OCI-LY1 (cell line): ENCODE measurements at regions not wholly inside any gene's neighbourhood (a gene's known extent, or its start where the extent isn't known, plus 50 kb on each side); places are given as distances from the start of the nearest gene placed in this dataset.

ENCODE experiments used
- EZH2 ChIP-seq: fragments of 200-600 bp; sonication (generic), shearing (Covaris generic); IDR thresholded peaks from 2 replicates; pipeline ENCODE4 v1.8.0; 2017; ENCODE audit warnings: borderline replicate concordance, mixed run types, mild to moderate bottlenecking, antibody characterized with exemption, low read length, moderate library complexity, mixed read lengths
- TF ChIP-seq, protein P1 (sequence below): fragments of 200-600 bp; sonication (generic), shearing (Covaris generic); IDR thresholded peaks from 2 replicates; pipeline ENCODE4 v1.5.1; 2017; ENCODE audit warnings: mild to moderate bottlenecking, antibody characterized with exemption, low read length, moderate library complexity, mixed read lengths

DNA sequence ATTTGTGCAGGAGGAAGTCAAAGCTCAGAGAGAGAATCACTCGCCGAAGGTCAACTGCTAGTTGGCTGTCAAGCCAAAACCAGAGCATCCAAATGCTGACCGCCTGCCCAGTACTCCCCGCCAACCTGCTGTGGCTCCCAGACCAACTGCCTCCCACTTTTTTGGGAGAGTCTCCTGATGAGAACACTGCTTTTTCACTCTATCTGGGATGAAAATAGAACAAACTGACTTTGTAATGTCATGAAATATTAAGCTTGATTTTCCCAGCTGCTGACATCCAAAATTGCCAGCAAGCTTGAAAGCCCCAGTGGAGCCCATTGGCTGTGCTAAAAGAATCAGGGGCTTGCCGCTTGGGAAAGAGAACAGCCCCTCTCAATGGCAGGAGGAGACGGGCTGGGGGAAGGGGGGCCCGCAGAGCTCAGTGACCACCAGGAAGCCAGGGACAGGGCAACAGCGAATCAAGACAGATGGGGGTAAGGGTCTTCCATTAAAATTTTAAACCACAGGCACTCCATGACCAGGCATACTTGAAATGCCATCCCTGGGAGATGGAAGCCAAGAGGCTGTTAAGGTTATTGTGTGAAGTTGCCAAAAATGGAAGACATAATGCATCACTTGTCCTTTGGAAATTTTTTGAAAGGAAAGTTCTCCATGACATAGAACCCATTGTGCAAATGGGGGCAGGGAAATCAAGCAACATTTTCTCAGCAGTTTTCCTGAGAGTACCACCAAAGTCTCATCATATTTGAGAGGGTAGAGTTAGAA, 125.7 kb upstream of the CDH5 start:
- TF ChIP-seq, protein P1, sequence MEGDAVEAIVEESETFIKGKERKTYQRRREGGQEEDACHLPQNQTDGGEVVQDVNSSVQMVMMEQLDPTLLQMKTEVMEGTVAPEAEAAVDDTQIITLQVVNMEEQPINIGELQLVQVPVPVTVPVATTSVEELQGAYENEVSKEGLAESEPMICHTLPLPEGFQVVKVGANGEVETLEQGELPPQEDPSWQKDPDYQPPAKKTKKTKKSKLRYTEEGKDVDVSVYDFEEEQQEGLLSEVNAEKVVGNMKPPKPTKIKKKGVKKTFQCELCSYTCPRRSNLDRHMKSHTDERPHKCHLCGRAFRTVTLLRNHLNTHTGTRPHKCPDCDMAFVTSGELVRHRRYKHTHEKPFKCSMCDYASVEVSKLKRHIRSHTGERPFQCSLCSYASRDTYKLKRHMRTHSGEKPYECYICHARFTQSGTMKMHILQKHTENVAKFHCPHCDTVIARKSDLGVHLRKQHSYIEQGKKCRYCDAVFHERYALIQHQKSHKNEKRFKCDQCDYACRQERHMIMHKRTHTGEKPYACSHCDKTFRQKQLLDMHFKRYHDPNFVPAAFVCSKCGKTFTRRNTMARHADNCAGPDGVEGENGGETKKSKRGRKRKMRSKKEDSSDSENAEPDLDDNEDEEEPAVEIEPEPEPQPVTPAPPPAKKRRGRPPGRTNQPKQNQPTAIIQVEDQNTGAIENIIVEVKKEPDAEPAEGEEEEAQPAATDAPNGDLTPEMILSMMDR = no peak
- no peak for TF ChIP-seq EZH2
